Body of pancreas (tissue), 4 donors: ENCODE measurements at regions not wholly inside any gene's neighbourhood (a gene's known extent, or its start where the extent isn't known, plus 50 kb on each side); places are given as distances from the start of the nearest gene placed in this dataset.

Source experiments
- POLR2A ChIP-seq, 3 donors: fragments of 450-650 bp; IDR thresholded peaks; one replicate each; pipeline ENCODE4 v1.6.1; 2016; ENCODE audit warnings: antibody characterized with exemption in 3 of 3, mild to moderate bottlenecking in 2 of 3
- TF ChIP-seq, protein P1 (sequence below), 7 experiments: fragments of 450-650 bp in 4 of 7; fragments of 200-600 bp in 3 of 7; sonication (generic) in 3 of 7; IDR thresholded peaks; one replicate each; pipeline ENCODE4 v1.5.1; 2016 to 2019; ENCODE audit warnings: antibody characterized with exemption in 7 of 7

DNA sequence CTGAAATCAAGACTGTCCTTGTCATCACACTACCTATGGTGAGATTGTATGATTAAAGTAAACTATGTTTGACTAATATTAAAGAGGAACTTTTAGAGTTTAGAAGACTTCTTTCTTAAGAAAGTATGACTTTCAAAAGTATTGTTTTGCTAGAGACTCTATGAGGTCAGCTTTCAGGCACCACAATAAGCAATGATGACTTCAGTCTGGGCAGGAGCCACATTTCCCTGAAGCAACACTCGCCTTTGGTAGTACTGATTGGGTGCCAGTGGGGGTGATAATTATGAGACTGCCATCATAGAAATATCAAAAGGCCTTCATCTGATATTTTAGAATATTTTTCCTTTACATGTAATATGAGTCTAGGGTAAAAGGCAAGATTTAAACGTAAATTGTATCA is 212.6 kb downstream of the DTHD1 start:
- TF ChIP-seq, protein P1, sequence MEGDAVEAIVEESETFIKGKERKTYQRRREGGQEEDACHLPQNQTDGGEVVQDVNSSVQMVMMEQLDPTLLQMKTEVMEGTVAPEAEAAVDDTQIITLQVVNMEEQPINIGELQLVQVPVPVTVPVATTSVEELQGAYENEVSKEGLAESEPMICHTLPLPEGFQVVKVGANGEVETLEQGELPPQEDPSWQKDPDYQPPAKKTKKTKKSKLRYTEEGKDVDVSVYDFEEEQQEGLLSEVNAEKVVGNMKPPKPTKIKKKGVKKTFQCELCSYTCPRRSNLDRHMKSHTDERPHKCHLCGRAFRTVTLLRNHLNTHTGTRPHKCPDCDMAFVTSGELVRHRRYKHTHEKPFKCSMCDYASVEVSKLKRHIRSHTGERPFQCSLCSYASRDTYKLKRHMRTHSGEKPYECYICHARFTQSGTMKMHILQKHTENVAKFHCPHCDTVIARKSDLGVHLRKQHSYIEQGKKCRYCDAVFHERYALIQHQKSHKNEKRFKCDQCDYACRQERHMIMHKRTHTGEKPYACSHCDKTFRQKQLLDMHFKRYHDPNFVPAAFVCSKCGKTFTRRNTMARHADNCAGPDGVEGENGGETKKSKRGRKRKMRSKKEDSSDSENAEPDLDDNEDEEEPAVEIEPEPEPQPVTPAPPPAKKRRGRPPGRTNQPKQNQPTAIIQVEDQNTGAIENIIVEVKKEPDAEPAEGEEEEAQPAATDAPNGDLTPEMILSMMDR (IDR thresholded peaks at IDR 0.05): no peak
- TF ChIP-seq POLR2A (IDR thresholded peaks at IDR 0.05): no peak
